LHCN-M2 (cell line): ENCODE measurements at regions not wholly inside any gene's neighbourhood (a gene's known extent, or its start where the extent isn't known, plus 50 kb on each side); places are given as distances from the start of the nearest gene placed in this dataset.

ENCODE experiments used
- DNase-seq: peaks from one replicate; pipeline ENCODE4 v3.0.0-alpha.2; 2012; ENCODE audit warnings: low read depth

DNA sequence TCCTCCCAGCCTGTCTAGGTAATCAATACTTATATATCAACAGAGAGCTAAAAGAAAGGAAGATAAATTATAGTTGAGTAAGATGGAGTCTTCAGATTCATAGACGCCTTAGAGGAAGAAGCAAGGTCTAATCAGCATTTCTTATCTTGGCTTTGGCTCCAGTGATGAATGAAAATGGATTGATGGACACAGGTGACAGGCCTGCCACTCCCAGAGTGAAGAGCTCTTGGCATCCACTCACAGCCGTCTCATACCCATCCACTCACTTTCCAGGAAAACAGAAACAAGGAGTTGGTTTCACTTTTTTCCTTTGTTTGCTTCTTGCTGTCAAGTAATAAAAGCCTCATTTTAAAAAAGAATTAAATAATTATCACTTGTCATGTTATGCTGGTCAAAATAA is 168.2 kb downstream of the MFSD1 start:
- DNase-seq = peak; percentile 88

DNA sequence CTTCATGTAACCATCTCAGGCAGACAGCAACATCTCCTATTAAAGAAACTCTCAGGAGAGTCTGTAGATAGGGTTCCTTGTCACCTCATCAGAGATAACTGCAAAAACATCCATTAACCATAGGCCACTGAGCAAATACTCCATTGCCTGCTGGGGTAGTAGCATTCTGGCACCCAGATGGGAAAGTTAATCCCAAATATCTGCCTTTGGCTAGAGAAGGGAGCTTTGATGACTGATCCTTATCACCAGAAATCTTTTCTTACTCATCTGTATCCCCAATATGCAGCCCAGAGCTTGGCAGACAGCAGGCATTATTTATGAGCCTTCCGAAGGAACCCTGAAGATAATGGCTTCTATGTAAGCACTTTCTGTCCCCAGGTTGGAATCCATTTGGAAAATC is 173.1 kb downstream of the MFSD1 start:
- no peak for DNase-seq

- DNase-seq = no peak
These were observed 175.1 kb downstream of the MFSD1 start for GRCh38 chr3:158976966-158977365.

DNA sequence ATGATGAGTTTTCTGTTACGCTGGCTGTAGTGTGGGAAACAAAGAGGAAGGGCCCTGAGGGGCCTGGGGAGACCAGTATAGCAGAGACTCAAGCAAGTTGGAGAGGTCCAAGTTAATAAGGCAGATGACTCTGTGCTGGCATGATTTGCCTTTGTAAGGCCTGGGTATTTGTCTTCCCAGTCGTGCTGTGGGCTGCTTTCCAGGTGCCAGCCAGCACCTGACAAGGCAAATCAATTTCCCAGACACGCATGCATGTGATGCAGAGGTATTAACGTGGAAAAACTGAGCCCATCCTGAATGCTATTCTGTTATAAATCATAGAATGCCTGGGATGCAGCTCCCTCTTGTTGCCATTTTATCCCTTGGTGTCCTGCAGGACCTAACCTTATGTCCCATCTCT is 175.6 kb downstream of the MFSD1 start:
- no peak for DNase-seq

- DNase-seq = no peak
These were observed 181.6 kb downstream of the MFSD1 start for GRCh38 chr3:158983216-158984099.

DNA sequence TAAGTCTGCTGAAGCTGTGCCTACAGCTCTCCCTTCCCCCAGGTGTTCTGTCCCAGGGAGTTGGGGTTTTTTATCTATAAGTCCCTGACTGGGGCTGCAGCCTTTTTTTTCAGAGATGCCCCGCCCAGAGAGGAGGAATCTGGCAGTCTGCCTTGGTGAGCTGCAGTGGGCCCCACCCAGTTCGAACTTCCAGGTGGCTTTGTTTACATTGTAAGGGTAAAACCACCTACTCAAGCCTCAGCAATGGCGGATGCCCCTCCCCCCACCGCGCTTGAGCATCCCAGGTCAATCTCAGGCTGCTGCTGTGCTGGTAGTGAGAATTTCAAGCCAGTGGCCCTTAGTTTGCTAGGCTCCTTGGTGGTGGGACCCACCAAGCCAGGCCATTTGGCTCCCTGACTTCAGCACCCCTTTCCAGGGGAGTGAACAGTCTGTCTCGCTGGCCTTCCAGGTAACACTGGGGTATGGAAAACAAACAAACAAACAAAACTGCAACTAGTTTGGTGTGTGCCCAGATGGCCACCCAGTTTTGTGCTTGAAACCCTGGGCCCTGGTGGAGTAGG is 189.4 kb downstream of the MFSD1 start:
- DNase-seq = no peak

- DNase-seq = no peak
These were observed 190.6 kb downstream of the MFSD1 start for GRCh38 chr3:158992463-158992862.

DNA sequence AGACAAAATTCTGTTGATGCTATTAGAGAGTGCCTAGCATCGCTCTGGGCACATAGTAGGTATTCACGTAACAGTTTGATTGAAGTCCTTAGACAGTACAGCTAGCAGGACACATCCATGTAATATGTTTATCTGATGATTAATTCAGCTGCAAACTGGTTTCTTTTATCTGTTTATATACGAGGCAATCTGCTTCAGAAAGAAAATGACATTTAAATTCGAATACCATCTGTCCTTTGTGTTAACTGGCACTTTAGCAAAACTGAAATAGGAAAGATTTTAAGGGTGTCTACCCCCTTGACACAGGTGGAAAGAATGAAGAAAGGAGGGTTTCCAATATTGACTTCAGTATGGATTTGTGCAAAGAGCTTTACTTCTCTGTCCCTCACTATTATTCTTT is 192.5 kb downstream of the MFSD1 start:
- DNase-seq = no peak

- DNase-seq = peak; percentile 13
These were observed 199.9 kb downstream of the MFSD1 start for GRCh38 chr3:159001711-159002110.

GRCh38 chr3:159005137-159005536 is 203.3 kb downstream of the MFSD1 start:
- DNase-seq = no peak

GRCh38 chr3:159007331-159007730 is 205.5 kb downstream of the MFSD1 start:
- DNase-seq = no peak

- DNase-seq = no peak
These were observed 206.5 kb downstream of the MFSD1 start for GRCh38 chr3:159008401-159008800.

GRCh38 chr3:159018341-159018740 is 216.5 kb downstream of the MFSD1 start:
- no peak for DNase-seq

GRCh38 chr3:159025733-159026132 is 223.9 kb downstream of the MFSD1 start:
- DNase-seq = no peak

GRCh38 chr3:159026510-159026909 is 224.7 kb downstream of the MFSD1 start:
- DNase-seq = no peak

DNA sequence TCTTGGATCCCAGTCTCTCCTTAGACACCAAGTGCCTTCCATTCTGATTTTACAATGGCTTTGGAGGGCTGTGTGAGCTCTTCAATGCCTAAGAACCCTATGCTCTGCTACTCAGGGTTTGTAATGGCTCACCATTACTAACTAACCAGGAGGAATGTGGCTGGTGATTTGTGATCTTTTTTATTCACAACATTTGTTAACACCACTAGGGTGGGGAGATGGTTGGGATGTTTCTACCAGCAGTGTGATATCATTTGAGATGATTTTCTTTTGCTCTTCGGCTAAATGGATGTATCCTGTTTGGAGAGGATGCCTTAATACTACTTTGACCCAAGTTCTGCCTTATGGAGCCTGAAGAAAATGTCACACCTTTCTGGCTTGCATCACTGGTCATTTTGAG is 226.9 kb downstream of the MFSD1 start:
- DNase-seq = peak; percentile 34

DNA sequence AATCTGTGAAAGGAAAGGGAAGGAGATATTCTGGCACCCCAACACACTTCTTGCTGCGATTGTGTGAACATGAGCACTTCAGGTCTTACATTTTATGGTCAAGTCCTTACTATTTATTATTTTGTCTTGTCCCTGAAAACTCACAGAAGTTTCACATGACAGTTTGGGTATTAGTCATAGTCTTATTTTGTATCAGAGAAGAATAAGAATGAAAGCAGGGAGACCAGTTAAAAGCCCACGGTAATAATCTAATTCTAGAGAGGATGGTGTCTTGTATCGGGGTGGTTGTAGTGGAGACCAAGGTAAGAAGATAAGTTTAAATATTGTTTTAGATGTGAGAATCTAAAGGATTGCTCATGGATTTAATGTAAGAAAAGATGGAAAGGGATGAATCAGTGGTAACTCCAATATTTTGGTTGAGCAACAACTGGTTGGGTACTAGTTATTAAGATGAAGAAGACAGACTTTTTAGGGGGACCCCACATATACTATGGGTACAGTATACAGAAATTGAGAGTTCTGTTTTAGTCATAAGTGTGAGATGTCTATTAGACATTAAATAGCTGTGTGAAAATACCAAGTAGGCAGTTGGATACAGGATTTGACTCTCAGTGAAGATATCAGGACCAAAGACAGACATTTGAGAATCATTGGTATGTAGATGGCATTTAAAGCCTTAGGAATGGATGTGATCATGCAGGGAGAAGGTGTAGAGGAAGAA is 227.6 kb downstream of the MFSD1 start:
- DNase-seq = peak; percentile 53

GRCh38 chr3:159030138-159030670 is 228.3 kb downstream of the MFSD1 start:
- DNase-seq = no peak

- no peak for DNase-seq
These were observed 229.2 kb downstream of the MFSD1 start for GRCh38 chr3:159030886-159031679.

DNA sequence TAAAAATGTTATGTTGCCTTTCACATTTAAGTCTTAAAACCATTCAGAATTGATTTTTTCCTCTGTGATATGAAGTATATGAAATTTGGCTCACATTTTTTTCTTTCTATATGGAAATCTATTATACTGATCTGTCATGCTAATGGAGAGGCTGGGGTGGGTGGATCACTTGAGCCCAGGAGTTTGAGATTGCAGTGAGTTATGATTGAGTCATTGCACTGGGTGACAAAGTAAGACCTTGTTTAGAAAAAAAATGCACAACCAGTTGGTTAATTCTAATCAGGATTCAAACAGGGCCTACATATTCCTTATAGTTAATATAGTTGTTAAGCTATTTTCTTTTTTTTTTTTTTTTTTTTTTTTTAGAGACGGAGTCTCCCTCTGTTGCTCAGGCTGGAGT is 230.5 kb downstream of the MFSD1 start:
- DNase-seq = peak; percentile 79

GRCh38 chr3:159038405-159038804 is 236.6 kb downstream of the MFSD1 start:
- DNase-seq = no peak

GRCh38 chr3:159039286-159039685 is 237.4 kb downstream of the MFSD1 start:
- peak; percentile 93 for DNase-seq
